VCaP (cell line): ENCODE measurements at regions not wholly inside any gene's neighbourhood (a gene's known extent, or its start where the extent isn't known, plus 50 kb on each side); places are given as distances from the start of the nearest gene placed in this dataset.

Experiments
- H3K27ac ChIP-seq: fragments of 450-650 bp; 2 replicates; pipeline ENCODE4 v1.5.1; 2017
- TF ChIP-seq, protein P1 (sequence below): fragments of 450-650 bp; conservative IDR thresholded peaks from 2 replicates; pipeline ENCODE4 v1.5.1; 2017; ENCODE audit warnings: mild to moderate bottlenecking, moderate library complexity

DNA sequence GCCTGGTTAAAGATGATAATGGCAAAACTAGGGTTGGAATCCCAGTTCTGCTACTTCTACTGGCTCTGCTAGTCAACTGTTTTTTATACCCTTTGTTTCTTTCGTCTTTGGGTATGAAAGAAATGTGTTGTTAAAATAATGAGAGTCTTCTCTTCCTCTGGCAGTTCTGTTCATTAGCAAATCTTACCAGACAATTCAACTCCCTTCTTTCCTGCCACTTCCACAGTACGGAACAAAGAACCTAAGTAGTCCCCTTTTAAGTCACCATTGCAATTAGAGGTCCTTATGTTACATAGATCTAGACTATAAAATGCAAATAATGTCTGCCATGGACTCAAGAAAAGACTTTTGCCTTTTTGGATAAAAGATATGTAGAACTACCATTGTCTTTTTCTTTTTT, 134.1 kb downstream of the RND3 start:
- no peak overlapping the region for H3K27ac ChIP-seq
- TF ChIP-seq, protein P1, sequence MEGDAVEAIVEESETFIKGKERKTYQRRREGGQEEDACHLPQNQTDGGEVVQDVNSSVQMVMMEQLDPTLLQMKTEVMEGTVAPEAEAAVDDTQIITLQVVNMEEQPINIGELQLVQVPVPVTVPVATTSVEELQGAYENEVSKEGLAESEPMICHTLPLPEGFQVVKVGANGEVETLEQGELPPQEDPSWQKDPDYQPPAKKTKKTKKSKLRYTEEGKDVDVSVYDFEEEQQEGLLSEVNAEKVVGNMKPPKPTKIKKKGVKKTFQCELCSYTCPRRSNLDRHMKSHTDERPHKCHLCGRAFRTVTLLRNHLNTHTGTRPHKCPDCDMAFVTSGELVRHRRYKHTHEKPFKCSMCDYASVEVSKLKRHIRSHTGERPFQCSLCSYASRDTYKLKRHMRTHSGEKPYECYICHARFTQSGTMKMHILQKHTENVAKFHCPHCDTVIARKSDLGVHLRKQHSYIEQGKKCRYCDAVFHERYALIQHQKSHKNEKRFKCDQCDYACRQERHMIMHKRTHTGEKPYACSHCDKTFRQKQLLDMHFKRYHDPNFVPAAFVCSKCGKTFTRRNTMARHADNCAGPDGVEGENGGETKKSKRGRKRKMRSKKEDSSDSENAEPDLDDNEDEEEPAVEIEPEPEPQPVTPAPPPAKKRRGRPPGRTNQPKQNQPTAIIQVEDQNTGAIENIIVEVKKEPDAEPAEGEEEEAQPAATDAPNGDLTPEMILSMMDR: no peak

DNA sequence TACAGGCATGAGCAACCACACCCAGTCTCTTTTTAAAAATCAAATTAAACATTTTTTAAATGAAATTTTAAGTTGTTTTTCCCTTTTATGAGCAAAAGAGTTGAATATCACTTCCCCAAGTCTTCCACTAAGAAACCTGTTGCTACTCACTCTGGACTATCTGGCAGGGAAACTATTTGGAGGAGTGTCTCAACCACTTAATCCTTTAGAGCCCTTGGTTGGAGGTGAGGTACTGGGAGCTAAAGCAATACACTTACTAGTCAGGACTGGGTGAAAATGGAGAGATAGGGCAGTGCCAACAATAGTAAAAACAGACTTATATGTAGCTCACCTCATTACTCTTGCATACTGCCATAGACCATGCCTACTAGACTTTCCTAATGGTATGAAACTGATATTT, 135.5 kb downstream of the RND3 start:
- TF ChIP-seq, protein P1: no peak
- H3K27ac ChIP-seq: no peak overlapping the region

DNA sequence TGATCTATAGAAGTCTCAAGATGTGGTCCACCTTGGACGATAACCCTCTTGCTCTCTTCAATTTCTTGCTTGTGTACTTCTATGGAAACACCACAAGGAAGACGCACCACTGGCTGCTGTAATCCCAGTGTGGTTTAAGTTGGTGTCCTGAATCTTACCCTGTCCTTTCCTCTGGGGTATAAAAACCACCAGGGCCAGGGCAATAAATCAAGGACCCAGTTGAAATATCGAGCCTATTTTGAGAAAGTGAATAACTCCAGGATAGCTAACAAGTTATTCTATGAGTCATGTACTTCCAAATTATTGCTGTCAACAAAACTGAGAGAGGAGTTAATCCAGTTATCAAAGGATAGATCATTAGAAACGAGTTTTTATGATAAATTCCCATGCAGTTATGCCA, 137.0 kb downstream of the RND3 start:
- TF ChIP-seq, protein P1: no peak
- H3K27ac ChIP-seq: no peak overlapping the region

DNA sequence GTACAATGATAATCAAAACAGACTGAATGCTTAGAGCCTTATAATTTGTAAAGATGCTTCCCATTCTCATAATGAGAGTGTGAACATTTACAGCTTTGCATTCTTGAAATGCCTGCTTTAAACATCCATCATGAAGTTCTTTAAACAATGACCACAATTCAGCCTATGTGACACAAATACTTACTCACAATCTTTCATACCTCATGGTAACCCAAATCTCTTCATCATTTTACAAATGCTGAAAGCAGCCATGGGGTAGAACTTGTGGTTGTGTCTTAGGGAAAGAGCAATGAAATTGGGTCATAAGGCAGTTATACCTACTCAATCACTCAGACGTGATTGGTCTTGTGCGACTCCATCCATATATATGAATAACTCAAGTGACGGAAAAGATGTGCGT, 140.7 kb downstream of the RND3 start:
- TF ChIP-seq, protein P1: no peak
- H3K27ac ChIP-seq: no peak overlapping the region

DNA sequence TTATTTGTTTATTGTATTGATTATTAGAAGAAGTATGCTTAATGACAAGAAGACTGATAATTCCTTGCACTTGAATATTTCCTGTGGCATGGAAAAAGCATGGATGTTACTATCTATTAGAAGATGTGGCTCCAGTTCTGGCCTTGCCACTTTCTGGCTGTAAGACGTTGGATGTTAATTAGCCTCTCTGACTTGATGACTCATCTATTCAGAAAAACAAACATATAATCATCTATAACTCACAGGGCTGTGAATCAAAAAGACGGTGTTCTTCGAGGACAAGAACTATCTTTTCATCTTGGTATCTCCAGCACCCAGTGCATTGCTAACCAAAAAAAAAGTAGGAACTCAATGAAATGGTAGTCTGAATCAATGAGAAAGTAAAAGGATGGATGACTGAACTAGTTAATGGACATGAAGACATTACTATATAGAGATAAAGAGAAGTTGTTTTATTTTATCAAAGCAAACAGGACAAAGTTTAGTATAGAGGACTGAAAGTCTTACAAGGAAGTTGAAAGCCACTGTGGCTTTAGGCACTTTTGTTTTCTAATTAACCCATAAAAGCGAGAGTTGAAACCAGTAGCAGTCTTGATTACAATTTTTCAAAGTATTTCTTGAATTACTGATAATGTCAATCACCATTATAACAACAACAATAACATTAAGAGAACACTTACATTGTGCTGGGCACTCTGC, 145.3 kb downstream of the RND3 start:
- TF ChIP-seq, protein P1: no peak
- no peak overlapping the region for H3K27ac ChIP-seq

DNA sequence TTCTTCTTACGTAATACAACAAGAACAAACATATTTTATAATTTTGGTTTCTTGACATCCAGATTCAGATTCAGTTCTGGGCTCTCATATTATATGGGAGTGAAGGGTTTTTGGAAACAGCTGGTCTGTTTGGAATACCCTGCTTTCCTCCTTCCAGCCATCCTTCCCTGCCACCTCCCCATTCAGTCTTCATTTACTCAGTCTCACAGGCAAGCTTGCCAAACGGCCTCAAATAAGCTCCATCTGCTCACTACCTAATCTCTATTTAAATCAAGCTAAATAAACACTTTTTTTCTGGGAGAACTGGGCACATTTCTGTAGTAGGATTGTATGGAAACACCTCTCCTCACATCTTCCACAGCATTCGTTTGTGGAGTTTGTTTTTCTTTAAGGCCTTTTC, 147.5 kb downstream of the RND3 start:
- H3K27ac ChIP-seq: peak overlapping the region; percentile 63
- TF ChIP-seq, protein P1: no peak

DNA sequence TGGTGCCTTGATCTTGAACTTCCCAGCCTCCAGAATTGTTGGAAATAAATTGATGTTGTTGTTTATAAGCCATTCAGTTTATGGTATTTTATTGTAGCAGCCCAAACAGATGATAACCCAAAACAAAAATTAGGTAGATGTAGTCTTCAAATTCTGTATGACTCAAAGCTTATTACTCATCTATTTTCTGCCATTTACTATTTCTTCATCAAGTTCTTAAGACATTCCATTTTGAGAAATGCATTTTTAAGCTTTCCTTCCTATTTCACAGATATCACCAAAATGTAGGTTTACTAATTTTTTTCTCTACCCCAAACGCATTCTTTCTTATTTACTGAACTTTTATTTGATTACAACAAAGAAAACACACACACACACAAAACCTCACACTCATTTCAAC, 148.2 kb downstream of the RND3 start:
- TF ChIP-seq, protein P1: no peak
- peak overlapping the region; percentile 63 for H3K27ac ChIP-seq
